ENCODE measurements at regions not wholly inside any gene's neighbourhood (a gene's known extent, or its start where the extent isn't known, plus 50 kb on each side); places are given as distances from the start of the nearest gene placed in this dataset.

DNA sequence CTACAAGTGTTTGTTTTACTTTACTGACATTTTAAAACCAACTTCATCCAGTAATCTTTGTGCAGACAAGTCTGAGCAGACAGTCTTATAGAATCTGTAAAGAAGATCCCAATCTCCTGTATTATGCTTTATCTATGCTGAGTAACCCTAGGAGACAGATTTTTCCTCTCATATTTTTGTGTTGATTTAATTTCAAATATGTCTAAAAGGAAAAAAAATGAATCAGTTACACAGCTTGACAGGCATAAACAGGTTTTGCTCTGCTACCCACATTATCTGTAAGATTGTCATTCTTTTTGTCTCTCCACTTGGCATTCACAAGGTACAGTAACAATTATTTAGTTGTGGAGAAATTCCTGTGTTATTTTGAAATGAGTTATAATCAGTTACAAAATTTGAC lies 415.0 kb downstream of the NYAP2 start:
- no peak for TF ChIP-seq CTCF (tag by site-specific recombination; IDR thresholded peaks at IDR 0.05)
- no peak for TF ChIP-seq ZNF664 (tag by site-specific recombination; IDR thresholded peaks at IDR 0.05)
- TF ChIP-seq ZEB2 (tag by site-specific recombination; IDR thresholded peaks at IDR 0.05), result no peak
- TF ChIP-seq ZSCAN23 (tag by site-specific recombination; IDR thresholded peaks at IDR 0.05), result no peak
- no peak for TF ChIP-seq ZNF311 (tag by site-specific recombination; IDR thresholded peaks at IDR 0.05; ENCODE audit: borderline replicate concordance)
- TF ChIP-seq, protein P1, sequence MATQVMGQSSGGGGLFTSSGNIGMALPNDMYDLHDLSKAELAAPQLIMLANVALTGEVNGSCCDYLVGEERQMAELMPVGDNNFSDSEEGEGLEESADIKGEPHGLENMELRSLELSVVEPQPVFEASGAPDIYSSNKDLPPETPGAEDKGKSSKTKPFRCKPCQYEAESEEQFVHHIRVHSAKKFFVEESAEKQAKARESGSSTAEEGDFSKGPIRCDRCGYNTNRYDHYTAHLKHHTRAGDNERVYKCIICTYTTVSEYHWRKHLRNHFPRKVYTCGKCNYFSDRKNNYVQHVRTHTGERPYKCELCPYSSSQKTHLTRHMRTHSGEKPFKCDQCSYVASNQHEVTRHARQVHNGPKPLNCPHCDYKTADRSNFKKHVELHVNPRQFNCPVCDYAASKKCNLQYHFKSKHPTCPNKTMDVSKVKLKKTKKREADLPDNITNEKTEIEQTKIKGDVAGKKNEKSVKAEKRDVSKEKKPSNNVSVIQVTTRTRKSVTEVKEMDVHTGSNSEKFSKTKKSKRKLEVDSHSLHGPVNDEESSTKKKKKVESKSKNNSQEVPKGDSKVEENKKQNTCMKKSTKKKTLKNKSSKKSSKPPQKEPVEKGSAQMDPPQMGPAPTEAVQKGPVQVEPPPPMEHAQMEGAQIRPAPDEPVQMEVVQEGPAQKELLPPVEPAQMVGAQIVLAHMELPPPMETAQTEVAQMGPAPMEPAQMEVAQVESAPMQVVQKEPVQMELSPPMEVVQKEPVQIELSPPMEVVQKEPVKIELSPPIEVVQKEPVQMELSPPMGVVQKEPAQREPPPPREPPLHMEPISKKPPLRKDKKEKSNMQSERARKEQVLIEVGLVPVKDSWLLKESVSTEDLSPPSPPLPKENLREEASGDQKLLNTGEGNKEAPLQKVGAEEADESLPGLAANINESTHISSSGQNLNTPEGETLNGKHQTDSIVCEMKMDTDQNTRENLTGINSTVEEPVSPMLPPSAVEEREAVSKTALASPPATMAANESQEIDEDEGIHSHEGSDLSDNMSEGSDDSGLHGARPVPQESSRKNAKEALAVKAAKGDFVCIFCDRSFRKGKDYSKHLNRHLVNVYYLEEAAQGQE (tag by site-specific recombination; IDR thresholded peaks at IDR 0.05), result no peak
